HG02763 (cell line): ENCODE measurements at regions not wholly inside any gene's neighbourhood (a gene's known extent, or its start where the extent isn't known, plus 50 kb on each side); places are given as distances from the start of the nearest gene placed in this dataset.
"Not testable (repeated sequence)": the region's sequence is repeated elsewhere in the genome, so short reads cannot be mapped to it uniquely, and the experiment has no call there.

Experiments used
- ATAC-seq: cut with Tn5 transposase; IDR thresholded peaks from one replicate; pipeline ENCODE4 v1.9.1; 2021; ENCODE audit warnings: mild to moderate bottlenecking, moderate library complexity; ENCODE audit not compliant: unreplicated experiment

DNA sequence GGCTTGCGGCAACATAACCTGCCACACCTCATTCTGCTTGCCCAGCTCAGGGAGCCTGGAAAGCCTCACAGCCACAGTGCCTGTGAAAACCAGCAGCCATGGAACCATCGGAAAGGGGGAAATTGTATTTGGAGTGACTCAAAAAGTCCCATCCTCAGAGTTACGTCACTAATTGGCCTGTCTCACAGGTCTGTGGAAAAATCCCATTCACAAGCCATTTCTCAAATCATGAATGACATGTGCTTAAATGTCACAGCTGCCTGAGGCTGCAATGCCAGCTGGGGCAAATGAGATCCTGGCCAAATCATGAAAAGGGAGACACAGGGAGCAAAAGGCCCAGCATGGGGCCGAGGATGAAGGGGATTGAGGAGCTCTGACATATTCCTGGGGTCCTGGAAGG is 486.9 kb upstream of the RAB6C start:
- no peak for ATAC-seq

DNA sequence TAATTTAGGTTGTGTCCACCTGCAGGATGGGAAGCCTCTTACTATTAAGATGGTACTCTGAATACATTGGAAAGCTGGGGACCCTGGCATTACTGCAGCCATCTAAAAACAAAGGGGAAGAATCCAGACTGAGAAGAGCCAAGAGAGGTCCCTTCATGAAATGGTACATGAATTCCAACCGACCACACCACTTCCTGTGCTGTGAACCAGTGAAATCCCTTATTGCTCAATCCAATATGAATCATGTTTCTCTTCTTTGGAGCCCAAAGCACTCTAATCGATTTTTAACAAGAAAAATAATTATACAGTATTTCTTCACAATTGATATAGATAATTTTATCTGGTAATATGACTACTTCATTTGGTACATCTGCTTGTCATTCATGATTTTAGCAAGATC is 479.7 kb upstream of the RAB6C start:
- no peak for ATAC-seq

DNA sequence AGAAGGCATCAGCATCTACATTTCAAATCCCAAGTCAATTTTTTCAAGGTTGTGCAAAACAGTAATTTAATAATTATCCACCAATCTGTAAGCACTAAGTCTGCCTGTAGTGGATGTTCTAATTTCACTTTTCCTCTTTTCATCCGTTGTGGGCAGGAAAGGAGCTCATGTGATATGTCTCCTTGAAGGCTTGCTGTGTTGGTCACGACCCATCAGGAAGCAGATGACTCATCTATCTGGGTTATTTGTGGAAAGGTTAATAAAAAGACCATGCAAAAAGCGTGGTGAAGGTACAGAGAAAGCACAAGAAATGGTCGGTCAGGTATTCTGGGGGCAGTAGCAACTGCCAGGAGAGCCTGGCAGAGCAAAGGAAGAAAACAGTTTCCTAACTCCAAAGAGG is 476.7 kb upstream of the RAB6C start:
- ATAC-seq = no peak

DNA sequence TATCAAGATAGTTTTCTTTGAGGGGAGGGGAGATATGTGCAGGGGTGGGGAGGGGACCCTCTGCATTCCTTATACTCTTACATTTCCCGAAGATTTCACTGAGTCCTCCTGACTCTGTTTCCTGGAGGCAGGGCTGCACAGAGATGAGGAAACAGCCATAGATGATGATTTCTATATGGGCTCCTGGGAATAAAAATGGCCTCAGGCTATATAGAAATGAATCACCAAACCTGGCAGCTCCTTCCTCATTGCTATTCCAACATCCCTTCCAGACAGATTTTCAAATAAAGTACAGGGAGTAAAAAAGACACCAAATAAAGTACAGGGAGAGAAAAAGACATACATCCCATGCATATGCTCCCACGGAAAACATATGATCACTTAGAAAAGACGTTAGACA is 474.8 kb upstream of the RAB6C start:
- no peak for ATAC-seq

DNA sequence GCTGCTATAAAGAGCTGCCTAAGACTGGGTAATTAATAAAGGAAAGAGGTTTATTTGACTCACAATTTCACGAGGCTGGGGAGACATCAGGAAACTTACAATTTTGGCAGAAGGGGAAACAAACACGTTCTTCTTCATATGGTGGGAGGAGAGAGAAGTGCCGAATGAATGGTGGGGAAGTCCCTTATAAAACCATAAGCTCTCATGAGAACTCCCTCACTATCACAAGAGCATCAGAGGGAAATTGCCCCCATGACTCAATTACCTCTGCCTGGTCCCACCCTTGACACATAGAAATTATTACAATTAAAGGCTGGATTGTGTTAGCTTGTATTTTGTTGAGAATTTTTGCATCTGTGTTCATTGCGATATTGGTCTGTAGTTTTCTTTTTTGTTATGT is 460.5 kb upstream of the RAB6C start:
- no peak for ATAC-seq

DNA sequence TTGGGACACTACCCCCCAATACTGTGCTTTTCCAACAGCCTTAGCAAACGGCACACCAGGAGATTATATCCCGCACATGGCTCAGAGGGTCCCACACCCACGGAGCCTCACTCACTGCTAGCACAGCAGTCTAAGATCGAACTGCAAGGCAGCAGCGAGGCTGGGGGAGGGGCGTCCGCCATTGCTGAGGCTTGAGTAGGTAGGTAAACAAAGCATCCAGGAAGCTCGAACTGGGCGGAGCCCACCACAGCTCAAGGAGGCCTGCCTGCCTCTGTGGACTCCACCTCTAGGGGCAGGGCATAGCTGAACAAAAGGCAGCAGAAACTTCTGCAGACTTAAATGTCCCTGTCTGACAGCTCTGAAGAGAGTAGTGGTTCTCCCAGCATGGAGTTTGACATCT is 447.3 kb upstream of the RAB6C start:
- not testable (repeated sequence) for ATAC-seq

DNA sequence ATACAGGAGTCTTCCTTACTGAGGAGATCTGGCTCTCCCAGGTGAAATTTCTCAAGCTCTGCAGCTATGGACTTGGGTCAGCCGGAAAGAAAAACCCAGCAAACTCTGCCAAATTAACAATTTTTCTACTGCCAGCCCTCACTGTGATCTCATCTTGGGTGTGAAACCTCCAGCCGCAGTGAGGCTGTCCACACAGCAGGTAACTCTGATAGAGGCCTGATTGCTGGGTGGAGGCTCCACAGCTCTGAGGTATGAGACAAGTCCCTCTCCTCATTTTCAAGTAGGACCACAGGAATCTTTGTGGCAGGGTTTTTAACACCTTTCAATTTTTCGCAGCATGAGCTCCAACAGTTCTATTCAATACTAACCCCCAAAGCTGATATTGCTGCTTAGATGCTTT is 430.6 kb upstream of the RAB6C start:
- ATAC-seq = no peak

DNA sequence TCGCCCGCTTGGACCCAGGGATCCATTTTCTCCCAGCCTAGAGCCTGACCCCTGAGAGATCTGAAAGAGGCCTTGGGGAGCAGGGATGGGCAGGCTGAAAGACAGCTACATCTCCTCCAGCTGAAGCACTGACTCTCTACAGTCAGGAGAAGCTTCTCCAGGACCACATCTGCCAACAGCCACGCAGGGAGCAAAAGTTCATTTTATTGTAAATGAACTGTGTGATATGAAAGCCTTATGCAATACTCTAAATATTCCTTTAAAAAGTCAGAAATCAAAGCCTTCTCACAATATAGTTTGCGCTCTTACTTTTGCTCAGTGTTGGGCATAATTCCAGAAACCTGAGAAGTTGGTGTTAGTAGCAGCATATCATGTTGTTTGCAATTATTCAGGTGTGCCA is 428.9 kb upstream of the RAB6C start:
- no peak for ATAC-seq

DNA sequence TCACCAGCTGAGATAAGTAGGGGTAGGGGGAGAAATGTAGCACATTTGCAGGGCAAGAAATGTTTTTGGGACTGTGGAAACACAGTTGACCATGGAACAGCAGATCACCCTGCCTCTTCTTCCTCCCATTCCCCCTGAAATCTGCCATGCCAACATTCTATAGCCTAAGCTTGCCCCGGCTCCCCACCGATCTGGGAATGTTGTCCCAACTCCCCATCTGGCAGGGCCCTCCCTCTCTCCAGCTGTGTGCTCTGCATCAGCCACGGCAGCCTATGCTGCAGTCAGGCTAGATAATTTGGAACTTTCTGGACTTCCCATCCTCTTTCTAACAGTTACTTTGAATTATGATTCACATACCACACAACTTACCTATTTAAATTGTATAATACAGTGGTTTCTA is 425.1 kb upstream of the RAB6C start:
- ATAC-seq = no peak

DNA sequence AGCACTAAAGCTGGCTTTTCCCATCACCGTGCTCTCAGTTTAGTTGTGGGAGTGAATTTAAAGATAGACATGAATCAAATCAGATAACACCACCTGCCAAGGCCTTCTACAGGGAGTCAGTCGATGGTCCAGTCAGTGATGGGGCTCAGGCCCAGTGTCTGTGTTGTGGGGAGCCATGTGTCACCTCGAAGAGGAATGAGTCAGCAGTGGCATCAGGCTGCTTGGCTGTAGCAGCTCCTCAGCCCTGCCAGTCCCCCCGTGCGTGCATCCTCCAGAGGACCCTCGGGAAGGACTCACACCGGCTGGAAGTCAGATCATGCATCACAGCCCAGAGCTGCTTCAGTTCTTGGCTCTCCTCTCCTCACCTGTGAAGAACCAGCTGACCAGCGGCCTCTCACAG is 420.4 kb upstream of the RAB6C start:
- ATAC-seq = no peak

DNA sequence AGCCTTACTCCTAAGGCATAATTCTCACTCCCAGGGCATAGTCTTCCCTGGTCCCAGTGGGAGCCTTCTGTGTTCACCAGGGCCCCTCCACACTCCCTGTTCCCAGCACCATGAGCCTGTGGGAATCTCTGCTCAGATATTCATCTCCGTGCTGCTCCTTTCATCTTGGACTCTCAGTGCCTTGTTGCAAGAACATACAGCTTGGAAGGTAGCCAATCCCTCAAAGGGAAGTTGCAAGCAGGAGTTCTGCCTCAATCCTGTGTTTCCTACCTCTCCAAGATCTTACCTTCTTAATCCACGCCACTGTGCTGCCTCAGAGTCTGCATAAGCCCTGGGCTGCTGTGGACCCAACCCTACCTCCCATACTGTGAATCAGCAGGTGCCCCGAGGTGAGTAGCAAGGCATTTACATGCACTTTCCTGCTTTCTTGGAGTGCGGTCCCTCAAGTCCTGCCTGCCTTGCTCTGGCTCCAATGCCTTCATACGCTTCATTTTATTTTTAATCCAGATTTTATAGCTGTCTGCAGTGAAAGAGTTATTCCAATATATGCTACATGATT is 413.8 kb upstream of the RAB6C start:
- no peak for ATAC-seq

DNA sequence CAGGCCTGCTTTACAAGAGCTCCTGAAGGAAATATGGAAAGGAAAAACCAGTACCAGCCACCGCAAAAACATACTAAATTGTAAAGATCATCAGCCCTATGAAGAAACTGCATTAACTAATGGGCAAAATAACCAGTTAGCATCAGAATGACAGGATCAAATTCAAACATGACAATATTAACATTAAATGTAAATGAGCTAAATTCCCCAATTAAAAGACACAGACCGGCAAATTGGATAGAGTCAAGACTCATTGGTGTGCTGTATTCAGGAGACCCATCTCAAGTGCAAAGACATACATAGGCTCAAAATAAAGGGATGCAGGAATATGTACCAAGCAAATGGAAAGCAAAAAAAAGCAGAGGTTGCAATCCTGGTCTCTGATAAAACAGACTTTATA is 408.7 kb upstream of the RAB6C start:
- ATAC-seq = not testable (repeated sequence)

DNA sequence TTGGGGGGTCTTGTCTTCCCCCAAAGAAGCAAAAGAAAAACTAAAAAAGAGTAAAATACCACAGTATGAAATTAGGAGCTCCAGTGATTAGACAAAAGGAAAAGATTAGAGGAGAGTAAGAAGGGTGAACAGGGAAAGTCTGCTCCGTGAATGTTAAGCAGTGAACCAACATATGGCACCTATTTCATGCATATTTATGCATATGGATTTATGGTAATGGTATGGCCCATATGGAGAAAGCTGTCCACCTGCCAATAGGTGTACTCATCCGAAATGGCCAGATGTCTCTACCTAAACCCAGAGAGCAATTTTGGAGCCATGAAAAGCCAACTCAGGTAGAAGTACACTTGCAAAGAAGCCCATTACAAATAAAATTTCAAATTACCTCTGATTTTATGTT is 404.0 kb upstream of the RAB6C start:
- ATAC-seq = no peak

DNA sequence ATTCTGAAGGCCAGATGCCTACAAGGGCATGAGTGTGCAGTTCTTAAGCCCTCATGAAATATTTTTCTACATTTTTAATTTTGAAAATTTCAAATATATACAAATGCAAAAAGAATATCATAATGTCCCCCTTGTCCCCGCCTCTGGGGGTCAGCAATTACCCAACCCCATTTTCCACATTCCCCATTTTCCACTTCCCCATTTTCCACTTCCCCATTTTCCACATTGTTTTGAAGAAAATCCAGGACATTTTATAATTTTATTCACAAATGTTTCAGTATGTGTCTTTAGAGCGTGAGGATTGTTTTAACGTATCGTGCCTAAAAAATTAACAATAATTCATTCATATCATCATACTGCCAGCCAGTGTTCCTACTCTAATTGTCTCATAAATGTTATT is 403.6 kb upstream of the RAB6C start:
- no peak for ATAC-seq

DNA sequence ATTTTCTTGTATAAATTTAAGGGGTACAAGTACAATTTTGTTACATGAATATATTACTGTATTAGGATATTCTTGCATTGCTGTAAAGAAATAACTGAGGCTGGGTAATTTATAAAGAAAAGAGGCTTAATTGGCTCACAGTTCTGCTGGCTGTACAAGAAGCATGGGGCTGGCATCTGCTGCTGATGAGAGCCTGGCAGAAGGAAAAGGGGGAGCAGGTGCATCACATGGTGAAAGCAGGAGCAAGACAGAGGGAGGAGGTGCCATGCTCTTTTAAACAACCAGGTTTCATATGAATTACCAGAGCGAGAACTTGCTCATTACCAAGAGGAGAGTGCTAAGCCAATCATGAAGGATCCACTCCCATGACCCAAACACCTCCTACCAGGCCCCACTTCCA is 399.5 kb upstream of the RAB6C start:
- no peak for ATAC-seq

DNA sequence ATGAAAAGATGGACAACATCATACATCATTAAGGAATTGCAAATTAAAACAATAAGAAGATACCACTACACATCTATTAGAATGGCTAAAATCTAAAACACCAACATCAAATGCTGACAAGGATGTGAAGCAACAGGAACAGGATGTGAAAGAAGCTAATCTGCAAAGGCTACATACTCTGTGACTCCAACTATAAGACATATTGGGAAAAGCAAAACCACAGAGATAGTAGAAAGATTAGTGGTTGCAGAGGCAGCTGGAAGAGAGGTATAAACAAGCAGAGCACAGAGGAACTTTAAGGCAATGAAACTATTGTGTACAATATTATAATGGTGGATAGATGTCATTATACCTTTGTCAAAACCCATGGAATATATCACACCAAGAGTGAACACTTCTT is 393.7 kb upstream of the RAB6C start:
- no peak for ATAC-seq

DNA sequence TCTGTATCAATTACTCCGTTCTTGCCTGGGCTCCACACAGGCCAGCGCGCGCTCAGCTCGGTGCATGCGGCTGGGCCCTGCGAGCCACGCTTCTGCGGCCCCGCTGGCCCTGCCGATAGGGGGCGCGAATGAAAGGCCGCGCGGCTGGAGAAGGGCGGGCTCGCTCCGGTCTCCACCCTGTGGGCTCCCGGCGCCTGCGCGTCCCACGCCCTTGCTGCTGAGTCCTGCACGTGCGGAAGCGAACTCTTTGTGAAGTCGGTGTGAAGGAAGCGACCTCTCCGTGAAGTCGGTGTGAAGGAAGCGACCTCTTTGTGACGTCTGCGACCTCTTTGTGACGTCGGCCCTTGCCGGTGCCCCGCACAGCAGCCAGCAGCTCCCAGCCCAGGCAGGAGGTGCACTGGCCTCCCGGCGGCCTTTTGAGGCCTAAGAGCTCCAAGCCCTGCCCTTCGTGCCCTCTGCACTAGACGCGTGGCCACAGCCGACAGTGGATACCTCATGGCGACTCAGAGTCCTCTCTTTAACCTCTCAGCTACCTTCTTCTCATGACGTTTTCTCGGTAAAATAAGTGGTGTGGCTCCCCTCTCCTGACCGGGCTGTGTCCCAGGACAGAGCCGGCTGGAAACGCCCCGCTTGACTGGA is 391.9 kb upstream of the RAB6C start:
- no peak for ATAC-seq

DNA sequence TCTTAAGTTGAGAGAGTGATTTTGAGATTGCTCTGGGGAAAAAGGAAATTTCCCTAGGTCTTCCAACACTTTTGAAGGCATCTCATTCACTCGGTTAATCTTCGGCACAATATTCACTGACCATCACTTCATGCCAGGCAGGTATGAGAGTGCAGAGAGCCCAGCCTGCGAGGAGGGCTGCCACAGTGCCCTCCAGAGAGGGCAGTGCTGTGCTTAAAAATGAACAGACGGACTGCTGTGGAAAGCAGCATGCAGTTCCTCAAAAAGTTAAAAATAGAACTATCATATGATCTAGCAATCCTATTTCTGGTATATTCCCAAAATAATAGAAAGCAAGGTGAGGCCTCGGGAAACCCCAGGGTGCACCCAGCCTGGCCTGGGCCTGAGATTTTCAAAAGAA is 374.9 kb upstream of the RAB6C start:
- ATAC-seq = no peak

DNA sequence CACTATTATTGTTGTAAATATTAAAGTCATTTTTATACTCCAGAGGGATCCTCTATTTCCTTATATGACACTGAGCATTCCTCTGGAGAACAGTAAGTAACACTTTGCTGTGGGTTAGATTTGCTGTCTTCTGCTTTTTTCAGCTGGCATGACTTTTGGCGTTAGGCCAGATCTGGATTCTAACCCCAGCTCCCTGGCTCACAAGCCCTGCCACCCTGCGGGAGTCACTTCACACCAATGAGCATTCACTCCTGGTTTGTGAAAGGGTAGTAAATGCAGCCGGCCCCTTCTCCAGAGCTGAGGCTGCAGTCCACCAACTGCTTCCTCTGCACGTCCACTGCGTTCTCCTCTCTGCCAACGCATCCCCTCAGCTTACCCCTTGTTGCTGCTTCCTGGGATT is 373.8 kb upstream of the RAB6C start:
- ATAC-seq = no peak

DNA sequence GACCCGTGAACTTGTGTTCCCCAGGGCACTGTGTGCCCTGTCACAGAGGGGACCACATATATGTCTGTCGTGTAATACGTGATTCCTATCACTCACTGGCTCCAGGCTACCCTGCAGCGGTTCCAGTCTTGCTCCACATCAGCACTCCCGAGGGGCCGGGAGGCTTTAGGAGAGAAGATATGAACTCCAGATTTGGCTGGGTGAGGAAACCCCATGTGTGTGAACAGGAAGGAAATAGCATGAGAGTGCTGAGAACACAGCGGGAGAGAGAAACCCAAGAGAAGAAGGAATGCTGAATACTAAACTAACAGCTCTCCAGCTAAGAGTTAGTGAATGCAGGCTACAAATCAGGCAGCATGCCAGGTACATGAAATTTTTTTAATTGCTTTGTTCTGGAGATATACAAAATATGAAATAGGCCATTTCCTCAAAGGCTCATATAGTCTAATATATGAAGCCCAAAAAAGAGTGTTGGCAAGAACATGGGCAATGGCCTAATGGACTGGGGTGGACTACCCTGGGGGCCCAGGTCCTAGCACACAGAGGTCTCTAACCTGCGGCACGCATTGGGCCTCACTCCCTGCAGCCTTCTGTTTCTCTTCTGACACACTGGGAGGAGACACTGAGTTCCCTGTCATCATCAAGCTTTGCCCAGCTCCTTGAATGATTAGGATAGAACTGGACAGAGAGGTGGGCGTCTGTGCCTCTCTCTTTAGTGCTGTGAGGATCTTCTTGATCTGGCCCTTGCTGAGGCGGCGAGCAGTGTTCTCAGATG is 372.8 kb upstream of the RAB6C start:
- ATAC-seq = no peak

DNA sequence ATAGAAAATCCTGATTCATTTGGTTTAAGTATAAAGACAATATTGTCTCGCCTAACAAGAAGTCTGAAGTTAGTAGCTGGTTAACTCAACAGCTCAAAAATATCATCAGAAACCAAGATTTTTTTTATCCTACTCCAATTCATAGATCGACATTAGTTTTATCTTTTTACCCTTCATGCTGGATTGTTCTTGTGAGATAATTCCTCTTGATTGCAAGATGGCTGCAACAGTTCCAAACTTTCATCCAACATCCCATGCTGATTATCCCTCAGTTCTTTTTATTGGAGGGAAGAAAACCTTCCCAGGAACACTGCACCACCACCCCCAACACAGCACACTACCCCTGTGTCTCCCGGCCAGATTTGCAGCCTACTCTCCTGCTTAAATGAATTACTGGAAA is 370.2 kb upstream of the RAB6C start:
- no peak for ATAC-seq

DNA sequence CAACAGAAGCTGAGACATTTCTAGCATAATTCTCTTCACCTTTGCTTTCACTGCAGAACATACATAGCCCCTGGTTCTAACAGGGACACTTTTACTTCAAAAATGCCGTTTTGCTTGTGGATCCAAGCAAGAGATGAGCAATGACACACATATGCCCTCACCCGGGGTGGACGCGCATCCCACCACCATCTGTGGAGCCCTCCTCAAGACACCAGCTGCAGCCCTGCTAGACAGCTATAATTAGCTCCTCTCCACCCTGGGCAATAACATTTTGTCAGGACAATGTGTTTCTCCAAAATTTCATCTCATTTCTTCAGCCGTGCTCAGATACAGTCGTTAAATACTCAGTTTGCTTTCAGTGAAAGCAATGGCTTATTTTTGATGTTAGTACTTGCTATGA is 368.7 kb upstream of the RAB6C start:
- ATAC-seq = no peak

DNA sequence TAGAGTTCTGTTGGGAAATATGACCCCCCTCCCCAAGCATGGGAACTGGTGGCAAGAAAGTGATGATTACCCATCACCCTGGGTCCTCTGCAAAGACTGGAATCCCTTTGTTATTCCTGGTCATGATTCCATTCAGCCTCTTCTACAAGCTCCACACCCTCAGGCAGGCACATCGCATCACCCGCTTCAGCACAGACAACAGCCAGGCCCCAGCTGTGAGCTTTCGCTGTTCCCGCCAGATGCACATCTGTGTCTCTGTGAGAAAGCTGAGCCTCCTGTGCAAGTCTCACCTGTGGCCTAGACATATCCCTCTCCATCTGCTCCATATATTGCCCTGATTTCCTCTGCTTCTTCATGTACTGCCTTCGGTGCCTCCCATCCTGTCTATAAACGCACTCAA is 368.0 kb upstream of the RAB6C start:
- ATAC-seq = no peak
